HEK293T (cell line): ENCODE measurements at regions not wholly inside any gene's neighbourhood (a gene's known extent, or its start where the extent isn't known, plus 50 kb on each side); places are given as distances from the start of the nearest gene placed in this dataset.

Source experiments
- CTCF ChIA-PET: fragments of 350-600 bp; formaldehyde crosslinking; extraction: SDS; loops from one replicate; lab custom pipeline; 2021; ENCODE audit warnings: antibody characterized with exemption, inconsistent platforms; lab: Yijun Ruan, JAX
- POLR2A ChIA-PET: fragments of 350-600 bp; formaldehyde crosslinking; extraction: SDS; loops from one replicate; lab custom pipeline; 2020; ENCODE audit warnings: antibody characterized with exemption, inconsistent platforms; lab: Yijun Ruan, JAX
- DNase-seq: peaks from one replicate; pipeline ENCODE4 v3.0.0; 2012; ENCODE audit warnings: mixed read lengths; ENCODE audit errors: extremely low spot score
- ARNT ChIP-seq: fragments of 450-650 bp; IDR thresholded peaks from 2 replicates; pipeline ENCODE4 v1.6.1; 2017; ENCODE audit warnings: mild to moderate bottlenecking
- BHLHE40 ChIP-seq: fragments of 450-650 bp; IDR thresholded peaks from 2 replicates; pipeline ENCODE4 v1.6.1; 2016; ENCODE audit warnings: mild to moderate bottlenecking, moderate library complexity, borderline replicate concordance
- CTBP1 ChIP-seq: fragments of 450-650 bp; IDR thresholded peaks from 2 replicates; pipeline ENCODE4 v1.6.1; 2016; ENCODE audit warnings: borderline replicate concordance
- ELF4 ChIP-seq: fragments of 450-650 bp; IDR thresholded peaks from 2 replicates; pipeline ENCODE4 v1.6.1; 2017; ENCODE audit warnings: antibody characterized with exemption
- FOXA1 ChIP-seq: fragments of 450-650 bp; IDR thresholded peaks from 2 replicates; pipeline ENCODE4 v1.6.1; 2016; ENCODE audit warnings: mild to moderate bottlenecking
- FOXK2 ChIP-seq: fragments of 450-650 bp; IDR thresholded peaks from 2 replicates; pipeline ENCODE4 v1.6.1; 2016; ENCODE audit warnings: mild to moderate bottlenecking
- FOXM1 ChIP-seq: fragments of 450-650 bp; IDR thresholded peaks from 2 replicates; pipeline ENCODE4 v1.6.1; 2017; ENCODE audit warnings: mild to moderate bottlenecking, borderline replicate concordance
- HDGF ChIP-seq: fragments of 450-650 bp; IDR thresholded peaks from 2 replicates; pipeline ENCODE4 v1.6.1; 2017; ENCODE audit warnings: antibody characterized with exemption, borderline replicate concordance
- L3MBTL2 ChIP-seq: fragments of 450-650 bp; conservative IDR thresholded peaks from 2 replicates; pipeline ENCODE4 v1.6.1; 2016; ENCODE audit warnings: mild to moderate bottlenecking
- LEF1 ChIP-seq: fragments of 450-650 bp; IDR thresholded peaks from 2 replicates; pipeline ENCODE4 v1.6.1; 2017; ENCODE audit warnings: mild to moderate bottlenecking, borderline replicate concordance
- NFRKB ChIP-seq: fragments of 450-650 bp; IDR thresholded peaks from 2 replicates; pipeline ENCODE4 v1.6.1; 2016; ENCODE audit warnings: mild to moderate bottlenecking, moderate library complexity
- SP1 ChIP-seq: fragments of 450-650 bp; IDR thresholded peaks from 2 replicates; pipeline ENCODE4 v1.6.1; 2017
- SUZ12 ChIP-seq: fragments of 450-650 bp; IDR thresholded peaks from 2 replicates; pipeline ENCODE4 v1.6.1; 2016; ENCODE audit warnings: mild to moderate bottlenecking
- TARDBP ChIP-seq: fragments of 450-650 bp; IDR thresholded peaks from 2 replicates; pipeline ENCODE4 v1.6.1; 2016
- ZNF384 ChIP-seq: fragments of 450-650 bp; IDR thresholded peaks from 2 replicates; pipeline ENCODE4 v1.6.1; 2016
- TF ChIP-seq, protein P1 (sequence below): fragments of 450-650 bp; IDR thresholded peaks from 2 replicates; pipeline ENCODE4 v1.6.1; 2016

GRCh38 chr5:17354265-17354664 is 136.8 kb downstream of the BASP1 start:
- DNase-seq, result no peak
- CTCF ChIA-PET, result no interaction called here
- TF ChIP-seq CTBP1 (no peak), SP1 (no peak), FOXM1 (no peak), L3MBTL2 (no peak), ZNF384 (no peak), FOXA1 (no peak), ELF4 (no peak), HDGF (no peak), FOXK2 (no peak), LEF1 (no peak), TARDBP (no peak), BHLHE40 (no peak), SUZ12 (no peak), ARNT (no peak), NFRKB (no peak)
- TF ChIP-seq, protein P1, sequence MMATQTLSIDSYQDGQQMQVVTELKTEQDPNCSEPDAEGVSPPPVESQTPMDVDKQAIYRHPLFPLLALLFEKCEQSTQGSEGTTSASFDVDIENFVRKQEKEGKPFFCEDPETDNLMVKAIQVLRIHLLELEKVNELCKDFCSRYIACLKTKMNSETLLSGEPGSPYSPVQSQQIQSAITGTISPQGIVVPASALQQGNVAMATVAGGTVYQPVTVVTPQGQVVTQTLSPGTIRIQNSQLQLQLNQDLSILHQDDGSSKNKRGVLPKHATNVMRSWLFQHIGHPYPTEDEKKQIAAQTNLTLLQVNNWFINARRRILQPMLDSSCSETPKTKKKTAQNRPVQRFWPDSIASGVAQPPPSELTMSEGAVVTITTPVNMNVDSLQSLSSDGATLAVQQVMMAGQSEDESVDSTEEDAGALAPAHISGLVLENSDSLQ, result no peak
- POLR2A ChIA-PET, result no interaction called here

GRCh38 chr5:17355586-17356346 is 138.3 kb downstream of the BASP1 start:
- no peak for TF ChIP-seq SUZ12
- no peak for TF ChIP-seq ELF4
- TF ChIP-seq, protein P1, result no peak
- no peak for TF ChIP-seq CTBP1
- TF ChIP-seq L3MBTL2, result no peak
- TF ChIP-seq ZNF384, result no peak
- TF ChIP-seq TARDBP, result no peak
- no peak for TF ChIP-seq FOXA1
- no peak for TF ChIP-seq ARNT
- TF ChIP-seq NFRKB, result no peak
- TF ChIP-seq FOXK2, result no peak
- no peak for TF ChIP-seq SP1
- POLR2A ChIA-PET, result no interaction called here
- CTCF ChIA-PET, result no interaction called here
- DNase-seq, result no peak

DNA sequence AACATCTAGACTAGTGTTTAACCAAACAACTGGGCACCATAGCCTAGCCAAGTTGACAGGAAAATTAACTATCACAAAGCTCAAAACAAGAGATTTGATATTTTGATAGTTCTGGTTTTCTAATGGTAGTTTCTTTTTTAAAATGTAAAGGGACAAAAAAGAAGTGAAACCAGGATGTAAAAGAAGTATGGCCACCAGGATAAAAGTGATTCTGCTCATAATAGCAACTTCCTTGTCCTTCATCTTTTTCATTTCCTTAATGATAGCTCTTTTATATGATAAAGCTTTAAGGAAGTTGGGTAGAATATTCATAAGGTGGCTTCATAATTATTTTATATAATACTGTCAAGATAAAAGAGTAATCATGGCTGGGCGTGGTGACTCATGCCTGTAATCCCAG is 139.1 kb downstream of the BASP1 start:
- DNase-seq, result no peak
- POLR2A ChIA-PET, result no interaction called here
- TF ChIP-seq ELF4 (no peak), L3MBTL2 (no peak), TARDBP (no peak), FOXK2 (no peak), NFRKB (no peak), FOXA1 (no peak), ZNF384 (no peak), HDGF (no peak), ARNT (no peak), FOXM1 (no peak), SP1 (no peak), CTBP1 (no peak)
- TF ChIP-seq, protein P1, result no peak
- CTCF ChIA-PET, result no interaction called here

GRCh38 chr5:17357504-17357903 is 140.1 kb downstream of the BASP1 start:
- CTCF ChIA-PET, result no interaction called here
- DNase-seq, result no peak
- TF ChIP-seq ELF4, result no peak
- POLR2A ChIA-PET, result no interaction called here

GRCh38 chr5:17358031-17358430 is 140.0 kb upstream of the TAF11L2 start:
- no peak for DNase-seq
- no peak for TF ChIP-seq CTBP1
- TF ChIP-seq SP1, result no peak
- TF ChIP-seq SUZ12, result no peak
- TF ChIP-seq L3MBTL2, result no peak
- no peak for TF ChIP-seq ELF4
- TF ChIP-seq ZNF384, result no peak
- no peak for TF ChIP-seq TARDBP
- no peak for TF ChIP-seq FOXM1
- no peak for TF ChIP-seq HDGF
- no peak for TF ChIP-seq FOXA1
- TF ChIP-seq, protein P1, result no peak
- no peak for TF ChIP-seq BHLHE40
- no peak for TF ChIP-seq FOXK2
- TF ChIP-seq ARNT, result no peak
- TF ChIP-seq LEF1, result no peak
- TF ChIP-seq NFRKB, result no peak
- POLR2A ChIA-PET, result no interaction called here
- CTCF ChIA-PET, result no interaction called here
